Gastrocnemius medialis (tissue), 4 donors: ENCODE measurements at regions not wholly inside any gene's neighbourhood (a gene's known extent, or its start where the extent isn't known, plus 50 kb on each side); places are given as distances from the start of the nearest gene placed in this dataset.

ENCODE experiments used
- POLR2A ChIP-seq, 2 donors: fragments of 450-650 bp; IDR thresholded peaks; one replicate each; pipeline ENCODE4 v1.6.1; 2017; ENCODE audit warnings: antibody characterized with exemption in 2 of 2, mild to moderate bottlenecking in 2 of 2, moderate library complexity in 2 of 2
- TF ChIP-seq, protein P1 (sequence below), 5 experiments: fragments of 450-650 bp in 3 of 5; fragments of 200-600 bp in 2 of 5; sonication (generic) in 2 of 5; IDR thresholded peaks in 4 of 5; conservative IDR thresholded peaks in 1 of 5; 1 replicate in 4 of 5; 2 replicates in 1 of 5; pipeline ENCODE4 v1.5.1; 2016 to 2019; ENCODE audit warnings: antibody characterized with exemption in 5 of 5, mild to moderate bottlenecking in 3 of 5, moderate library complexity in 3 of 5

DNA sequence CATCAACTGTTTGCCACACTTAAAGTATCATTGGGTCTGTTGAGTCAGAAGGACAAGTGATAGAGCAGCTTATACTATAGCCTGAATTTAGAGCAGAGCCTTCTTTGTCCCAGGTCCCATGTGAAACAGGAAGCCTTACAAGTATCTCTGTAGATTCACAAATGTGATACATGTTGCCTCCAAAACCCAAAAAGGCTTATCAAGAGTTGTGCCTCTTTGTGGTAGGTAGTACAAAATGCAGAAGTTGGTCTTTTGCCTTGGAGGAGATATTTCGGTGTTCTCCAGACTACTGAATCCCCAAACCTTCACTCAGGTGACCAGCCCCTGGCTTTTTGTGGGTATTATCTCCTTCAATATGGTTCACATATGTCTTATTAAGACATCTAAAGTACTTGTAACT, 121.2 kb downstream of the GPCPD1 start:
- TF ChIP-seq, protein P1, sequence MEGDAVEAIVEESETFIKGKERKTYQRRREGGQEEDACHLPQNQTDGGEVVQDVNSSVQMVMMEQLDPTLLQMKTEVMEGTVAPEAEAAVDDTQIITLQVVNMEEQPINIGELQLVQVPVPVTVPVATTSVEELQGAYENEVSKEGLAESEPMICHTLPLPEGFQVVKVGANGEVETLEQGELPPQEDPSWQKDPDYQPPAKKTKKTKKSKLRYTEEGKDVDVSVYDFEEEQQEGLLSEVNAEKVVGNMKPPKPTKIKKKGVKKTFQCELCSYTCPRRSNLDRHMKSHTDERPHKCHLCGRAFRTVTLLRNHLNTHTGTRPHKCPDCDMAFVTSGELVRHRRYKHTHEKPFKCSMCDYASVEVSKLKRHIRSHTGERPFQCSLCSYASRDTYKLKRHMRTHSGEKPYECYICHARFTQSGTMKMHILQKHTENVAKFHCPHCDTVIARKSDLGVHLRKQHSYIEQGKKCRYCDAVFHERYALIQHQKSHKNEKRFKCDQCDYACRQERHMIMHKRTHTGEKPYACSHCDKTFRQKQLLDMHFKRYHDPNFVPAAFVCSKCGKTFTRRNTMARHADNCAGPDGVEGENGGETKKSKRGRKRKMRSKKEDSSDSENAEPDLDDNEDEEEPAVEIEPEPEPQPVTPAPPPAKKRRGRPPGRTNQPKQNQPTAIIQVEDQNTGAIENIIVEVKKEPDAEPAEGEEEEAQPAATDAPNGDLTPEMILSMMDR (IDR thresholded peaks at IDR 0.05 in 4 of 5, conservative IDR thresholded peaks at IDR 0.05 in 1 of 5) = no peak
- TF ChIP-seq POLR2A (IDR thresholded peaks at IDR 0.05) = no peak
